ENCODE measurements at regions not wholly inside any gene's neighbourhood (a gene's known extent, or its start where the extent isn't known, plus 50 kb on each side); places are given as distances from the start of the nearest gene placed in this dataset.

DNA sequence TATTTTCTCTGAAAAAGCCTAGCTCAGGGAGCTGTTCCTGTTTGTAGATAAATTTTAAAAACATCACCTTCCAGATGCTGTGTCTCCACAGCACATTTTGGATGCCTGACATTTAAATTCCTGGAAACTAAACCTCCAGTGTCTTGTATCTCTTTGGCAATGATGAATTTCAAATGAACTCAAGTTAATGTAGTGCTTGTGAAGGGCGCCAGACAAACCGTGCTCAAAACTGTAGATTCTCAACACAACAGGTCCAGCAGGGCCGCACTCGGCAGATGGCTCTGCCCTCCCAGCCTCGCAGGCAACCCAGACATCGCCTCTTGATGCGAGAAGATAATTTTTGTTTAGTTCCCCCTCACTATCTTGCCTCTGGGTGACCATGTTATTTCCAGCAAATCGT is 432.9 kb downstream of the VRK1 start:
- TF ChIP-seq, protein P1, sequence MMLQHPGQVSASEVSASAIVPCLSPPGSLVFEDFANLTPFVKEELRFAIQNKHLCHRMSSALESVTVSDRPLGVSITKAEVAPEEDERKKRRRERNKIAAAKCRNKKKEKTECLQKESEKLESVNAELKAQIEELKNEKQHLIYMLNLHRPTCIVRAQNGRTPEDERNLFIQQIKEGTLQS (CRISPR knock-in tag; IDR thresholded peaks at IDR 0.05): no peak
- TF ChIP-seq, protein P2, sequence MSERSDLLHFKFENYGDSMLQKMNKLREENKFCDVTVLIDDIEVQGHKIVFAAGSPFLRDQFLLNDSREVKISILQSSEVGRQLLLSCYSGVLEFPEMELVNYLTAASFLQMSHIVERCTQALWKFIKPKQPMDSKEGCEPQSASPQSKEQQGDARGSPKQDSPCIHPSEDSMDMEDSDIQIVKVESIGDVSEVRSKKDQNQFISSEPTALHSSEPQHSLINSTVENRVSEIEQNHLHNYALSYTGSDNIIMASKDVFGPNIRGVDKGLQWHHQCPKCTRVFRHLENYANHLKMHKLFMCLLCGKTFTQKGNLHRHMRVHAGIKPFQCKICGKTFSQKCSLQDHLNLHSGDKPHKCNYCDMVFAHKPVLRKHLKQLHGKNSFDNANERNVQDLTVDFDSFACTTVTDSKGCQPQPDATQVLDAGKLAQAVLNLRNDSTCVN (CRISPR knock-in tag; IDR thresholded peaks at IDR 0.05; ENCODE audit: borderline replicate concordance): no peak
- TF ChIP-seq SRF (IDR thresholded peaks at IDR 0.05; ENCODE audit: low read depth, low read length): no peak
- TF ChIP-seq NFATC3 (CRISPR knock-in tag; IDR thresholded peaks at IDR 0.05): no peak
- no peak for TF ChIP-seq ZNF816 (CRISPR knock-in tag; IDR thresholded peaks at IDR 0.05; ENCODE audit: borderline replicate concordance)
- no peak for TF ChIP-seq ZNF24 (IDR thresholded peaks at IDR 0.05)
- TF ChIP-seq, protein P3, sequence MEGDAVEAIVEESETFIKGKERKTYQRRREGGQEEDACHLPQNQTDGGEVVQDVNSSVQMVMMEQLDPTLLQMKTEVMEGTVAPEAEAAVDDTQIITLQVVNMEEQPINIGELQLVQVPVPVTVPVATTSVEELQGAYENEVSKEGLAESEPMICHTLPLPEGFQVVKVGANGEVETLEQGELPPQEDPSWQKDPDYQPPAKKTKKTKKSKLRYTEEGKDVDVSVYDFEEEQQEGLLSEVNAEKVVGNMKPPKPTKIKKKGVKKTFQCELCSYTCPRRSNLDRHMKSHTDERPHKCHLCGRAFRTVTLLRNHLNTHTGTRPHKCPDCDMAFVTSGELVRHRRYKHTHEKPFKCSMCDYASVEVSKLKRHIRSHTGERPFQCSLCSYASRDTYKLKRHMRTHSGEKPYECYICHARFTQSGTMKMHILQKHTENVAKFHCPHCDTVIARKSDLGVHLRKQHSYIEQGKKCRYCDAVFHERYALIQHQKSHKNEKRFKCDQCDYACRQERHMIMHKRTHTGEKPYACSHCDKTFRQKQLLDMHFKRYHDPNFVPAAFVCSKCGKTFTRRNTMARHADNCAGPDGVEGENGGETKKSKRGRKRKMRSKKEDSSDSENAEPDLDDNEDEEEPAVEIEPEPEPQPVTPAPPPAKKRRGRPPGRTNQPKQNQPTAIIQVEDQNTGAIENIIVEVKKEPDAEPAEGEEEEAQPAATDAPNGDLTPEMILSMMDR (CRISPR knock-in tag; IDR thresholded peaks at IDR 0.05): no peak
- TF ChIP-seq, protein P4, sequence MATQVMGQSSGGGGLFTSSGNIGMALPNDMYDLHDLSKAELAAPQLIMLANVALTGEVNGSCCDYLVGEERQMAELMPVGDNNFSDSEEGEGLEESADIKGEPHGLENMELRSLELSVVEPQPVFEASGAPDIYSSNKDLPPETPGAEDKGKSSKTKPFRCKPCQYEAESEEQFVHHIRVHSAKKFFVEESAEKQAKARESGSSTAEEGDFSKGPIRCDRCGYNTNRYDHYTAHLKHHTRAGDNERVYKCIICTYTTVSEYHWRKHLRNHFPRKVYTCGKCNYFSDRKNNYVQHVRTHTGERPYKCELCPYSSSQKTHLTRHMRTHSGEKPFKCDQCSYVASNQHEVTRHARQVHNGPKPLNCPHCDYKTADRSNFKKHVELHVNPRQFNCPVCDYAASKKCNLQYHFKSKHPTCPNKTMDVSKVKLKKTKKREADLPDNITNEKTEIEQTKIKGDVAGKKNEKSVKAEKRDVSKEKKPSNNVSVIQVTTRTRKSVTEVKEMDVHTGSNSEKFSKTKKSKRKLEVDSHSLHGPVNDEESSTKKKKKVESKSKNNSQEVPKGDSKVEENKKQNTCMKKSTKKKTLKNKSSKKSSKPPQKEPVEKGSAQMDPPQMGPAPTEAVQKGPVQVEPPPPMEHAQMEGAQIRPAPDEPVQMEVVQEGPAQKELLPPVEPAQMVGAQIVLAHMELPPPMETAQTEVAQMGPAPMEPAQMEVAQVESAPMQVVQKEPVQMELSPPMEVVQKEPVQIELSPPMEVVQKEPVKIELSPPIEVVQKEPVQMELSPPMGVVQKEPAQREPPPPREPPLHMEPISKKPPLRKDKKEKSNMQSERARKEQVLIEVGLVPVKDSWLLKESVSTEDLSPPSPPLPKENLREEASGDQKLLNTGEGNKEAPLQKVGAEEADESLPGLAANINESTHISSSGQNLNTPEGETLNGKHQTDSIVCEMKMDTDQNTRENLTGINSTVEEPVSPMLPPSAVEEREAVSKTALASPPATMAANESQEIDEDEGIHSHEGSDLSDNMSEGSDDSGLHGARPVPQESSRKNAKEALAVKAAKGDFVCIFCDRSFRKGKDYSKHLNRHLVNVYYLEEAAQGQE (IDR thresholded peaks at IDR 0.05; ENCODE audit: borderline replicate concordance in 1 of 2, low read depth in 1 of 2, low read length in 2 of 2): no peak
- TF ChIP-seq SAP130 (CRISPR knock-in tag; IDR thresholded peaks at IDR 0.05; ENCODE audit: low read depth): no peak
- no peak for TF ChIP-seq ZMYM2 (CRISPR knock-in tag; IDR thresholded peaks at IDR 0.05)
- no peak for TF ChIP-seq ZNF670 (CRISPR knock-in tag; IDR thresholded peaks at IDR 0.05; ENCODE audit: borderline replicate concordance)

All from HepG2 (cell line).